Esophagus squamous epithelium (tissue), 4 donors: ENCODE measurements at regions not wholly inside any gene's neighbourhood (a gene's known extent, or its start where the extent isn't known, plus 50 kb on each side); places are given as distances from the start of the nearest gene placed in this dataset.

Experiments used
- CTCF ChIP-seq, 6 experiments: fragments of 450-650 bp in 4 of 6; fragments of 200-600 bp in 2 of 6; sonication (generic) in 2 of 6; IDR thresholded peaks; one replicate each; pipeline ENCODE4 v1.5.1; 2016 to 2019; ENCODE audit warnings: antibody characterized with exemption in 6 of 6, mild to moderate bottlenecking in 4 of 6, moderate library complexity in 4 of 6
- POLR2A ChIP-seq, 4 donors: fragments of 450-650 bp; IDR thresholded peaks; one replicate each; pipeline ENCODE4 v1.6.1; 2017; ENCODE audit warnings: antibody characterized with exemption in 4 of 4, mild to moderate bottlenecking in 4 of 4, moderate library complexity in 3 of 4

- TF ChIP-seq CTCF (IDR thresholded peaks at IDR 0.05): no peak
- TF ChIP-seq POLR2A (IDR thresholded peaks at IDR 0.05): no peak
These were observed 531.4 kb downstream of the CDH11 start for GRCh38 chr16:64590513-64590912.
